Nephron (organoid): ENCODE measurements at regions not wholly inside any gene's neighbourhood (a gene's known extent, or its start where the extent isn't known, plus 50 kb on each side); places are given as distances from the start of the nearest gene placed in this dataset.

Experiments
- H3K27ac Mint-ChIP-seq, 3 experiments: 2 replicates each; pipeline ENCODE4 v1.8.0; 2020; ENCODE audit warnings: mixed read lengths in 3 of 3, mild to moderate bottlenecking in 2 of 3, moderate library complexity in 1 of 3
- H3K27me3 Mint-ChIP-seq: 2 replicates; pipeline ENCODE4 v1.8.0; 2021; ENCODE audit warnings: low read depth, mild to moderate bottlenecking, moderate library complexity, mixed read lengths
- H3K36me3 Mint-ChIP-seq: 2 replicates; pipeline ENCODE4 v1.8.0; 2020; ENCODE audit warnings: low read depth, mixed read lengths
- H3K4me1 Mint-ChIP-seq: 2 replicates; pipeline ENCODE4 v1.8.0; 2020; ENCODE audit warnings: mixed read lengths
- H3K4me3 Mint-ChIP-seq, 3 experiments: 2 replicates each; pipeline ENCODE4 v1.8.0; 2020; ENCODE audit warnings: mild to moderate bottlenecking in 3 of 3, mixed read lengths in 3 of 3, moderate library complexity in 2 of 3
- H3K9me3 Mint-ChIP-seq: 2 replicates; pipeline ENCODE4 v1.8.0; 2020; ENCODE audit warnings: mixed read lengths
- CTCF ChIP-seq, 3 experiments: fragments of 200-600 bp; sonication (generic); IDR thresholded peaks; one replicate each; pipeline ENCODE4 v1.5.0; 2021; ENCODE audit warnings: antibody characterized with exemption in 3 of 3; ENCODE audit not compliant: unreplicated experiment in 3 of 3

GRCh38 chr7:81165070-81165469 is 246.2 kb upstream of the SEMA3C start:
- TF ChIP-seq CTCF (IDR thresholded peaks at IDR 0.05; ENCODE audit: unreplicated experiment in 3 of 3): no peak
- peaks cover 9% of the 10 kb centered on the region for H3K4me1 Mint-ChIP-seq

GRCh38 chr7:81162771-81163525 is 244.1 kb upstream of the SEMA3C start:
- H3K4me1 Mint-ChIP-seq: peaks cover 20% of the 10 kb centered on the region
- no peaks in the 10 kb centered on the region for H3K36me3 Mint-ChIP-seq
- H3K27ac Mint-ChIP-seq: no peak overlapping the region
- H3K4me3 Mint-ChIP-seq: no peak overlapping the region
- no peak for TF ChIP-seq CTCF (IDR thresholded peaks at IDR 0.05; ENCODE audit: unreplicated experiment in 3 of 3)
- no peaks in the 10 kb centered on the region for H3K9me3 Mint-ChIP-seq
- H3K27me3 Mint-ChIP-seq: peaks cover 3% of the 10 kb centered on the region

More at GRCh38 chr7:81165070-81165469, 246.2 kb upstream of the SEMA3C start:
- Mint-ChIP-seq H3K27ac (no peak overlapping the region), H3K4me3 (no peak overlapping the region), H3K9me3 (no peaks in the 10 kb centered on the region), H3K27me3 (peaks cover 3% of the 10 kb centered on the region), H3K36me3 (no peaks in the 10 kb centered on the region)

GRCh38 chr7:81162234-81162633 is 243.4 kb upstream of the SEMA3C start:
- peaks cover 25% of the 10 kb centered on the region for H3K4me1 Mint-ChIP-seq
- H3K9me3 Mint-ChIP-seq: no peaks in the 10 kb centered on the region
- no peak for TF ChIP-seq CTCF (IDR thresholded peaks at IDR 0.05; ENCODE audit: unreplicated experiment in 3 of 3)
- no peak overlapping the region for H3K4me3 Mint-ChIP-seq
- H3K27me3 Mint-ChIP-seq: peaks cover 3% of the 10 kb centered on the region
- H3K27ac Mint-ChIP-seq: no peak overlapping the region
- H3K36me3 Mint-ChIP-seq: no peaks in the 10 kb centered on the region

DNA sequence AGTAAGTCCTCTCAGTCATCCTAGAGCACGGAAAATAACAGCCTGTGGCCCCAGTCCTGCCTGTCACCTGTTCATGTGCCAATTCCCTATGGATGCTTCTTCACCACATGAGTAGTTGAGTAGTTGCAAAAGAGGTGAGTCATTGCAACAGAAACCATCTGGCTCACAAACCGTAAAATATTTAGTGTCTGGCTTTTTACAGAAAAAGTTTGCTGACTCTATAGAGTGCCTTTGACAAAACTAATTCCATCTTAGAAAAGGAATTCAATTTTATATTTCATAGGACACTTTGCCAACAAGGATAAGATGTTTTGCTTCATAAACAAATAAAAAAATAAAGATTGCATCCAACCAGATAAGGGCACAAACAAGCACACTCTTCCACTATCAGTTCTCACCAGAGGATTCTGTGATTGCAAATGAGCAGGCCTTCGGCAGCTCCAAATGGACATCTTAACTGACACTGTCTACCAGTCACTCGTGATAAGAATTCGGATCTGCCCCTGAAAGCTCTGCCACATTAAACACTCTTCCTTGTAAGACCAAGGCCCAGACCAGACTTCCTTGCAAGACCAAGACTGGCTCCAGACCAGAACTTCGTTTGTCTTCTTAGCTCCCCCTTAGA is 242.7 kb upstream of the SEMA3C start:
- Mint-ChIP-seq H3K27ac (peak overlapping the region in 2 of 3 experiments; percentile 7 to 44), H3K4me3 (no peak overlapping the region), H3K27me3 (peaks cover 3% of the 10 kb centered on the region), H3K4me1 (peaks cover 30% of the 10 kb centered on the region), H3K36me3 (no peaks in the 10 kb centered on the region), H3K9me3 (no peaks in the 10 kb centered on the region)
- no peak for TF ChIP-seq CTCF (IDR thresholded peaks at IDR 0.05; ENCODE audit: unreplicated experiment in 3 of 3)

DNA sequence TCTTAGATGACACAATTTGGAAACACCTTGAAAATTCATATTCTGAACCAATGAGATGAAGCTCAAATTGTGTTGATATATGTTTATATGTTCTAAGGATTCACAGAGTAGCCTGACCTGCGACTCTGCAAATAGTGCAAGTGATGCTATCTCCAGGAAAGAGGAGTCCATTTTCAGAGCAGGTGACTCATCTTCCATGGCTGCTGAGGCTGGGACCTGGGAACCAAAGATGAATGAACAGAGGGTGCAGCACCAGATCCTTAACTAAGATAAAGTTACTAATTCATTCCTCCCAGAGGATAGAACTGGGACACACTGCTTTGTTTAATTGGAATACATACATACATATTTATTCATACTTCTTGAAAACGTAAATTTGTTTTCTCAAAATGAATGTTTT is 240.6 kb upstream of the SEMA3C start:
- no peak overlapping the region for H3K4me3 Mint-ChIP-seq
- no peak overlapping the region for H3K27ac Mint-ChIP-seq
- peaks cover 45% of the 10 kb centered on the region for H3K4me1 Mint-ChIP-seq
- H3K27me3 Mint-ChIP-seq: peaks cover 3% of the 10 kb centered on the region
- no peaks in the 10 kb centered on the region for H3K9me3 Mint-ChIP-seq
- no peaks in the 10 kb centered on the region for H3K36me3 Mint-ChIP-seq
- no peak for TF ChIP-seq CTCF (IDR thresholded peaks at IDR 0.05; ENCODE audit: unreplicated experiment in 3 of 3)
